ENCODE measurements at regions not wholly inside any gene's neighbourhood (a gene's known extent, or its start where the extent isn't known, plus 50 kb on each side); places are given as distances from the start of the nearest gene placed in this dataset.
A peak's percentile ranks its signal among the peaks of the same experiment; 100 is the strongest.
"Not testable (repeated sequence)": the region's sequence is repeated elsewhere in the genome, so short reads cannot be mapped to it uniquely, and the experiment has no call there.

DNA sequence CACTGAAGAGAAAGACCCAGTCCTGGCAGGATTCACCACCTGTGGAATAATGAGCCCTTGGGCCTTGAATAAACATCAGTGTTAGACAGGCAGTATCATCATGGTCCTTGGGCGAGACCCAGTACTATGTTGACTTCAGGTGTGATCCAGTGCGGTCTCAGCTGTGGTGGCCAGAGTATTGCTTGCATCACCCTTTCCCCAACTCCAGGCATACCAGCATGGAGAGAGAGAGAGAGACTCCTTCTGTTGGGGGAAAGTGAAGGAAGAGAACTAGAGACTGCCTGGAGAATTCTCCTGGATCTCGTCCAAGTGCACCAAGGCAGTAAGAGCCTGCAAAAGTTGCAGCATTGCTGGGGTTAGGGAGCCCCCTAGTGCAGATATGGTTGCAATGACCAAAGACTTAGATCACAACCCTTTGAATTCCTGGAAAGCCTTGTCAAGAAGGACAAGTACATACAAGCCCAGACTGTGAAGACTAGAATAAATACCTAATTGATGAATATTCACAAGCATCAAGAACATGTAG is 61.1 kb upstream of the VAMP7 start:
- peak; percentile 62 to 90 (median 67) for DNase-seq

- peak in 1 of 3 experiments; percentile 40 for DNase-seq
These were observed 61.6 kb upstream of the VAMP7 start for GRCh38 chrX:155819525-155819924.

DNA sequence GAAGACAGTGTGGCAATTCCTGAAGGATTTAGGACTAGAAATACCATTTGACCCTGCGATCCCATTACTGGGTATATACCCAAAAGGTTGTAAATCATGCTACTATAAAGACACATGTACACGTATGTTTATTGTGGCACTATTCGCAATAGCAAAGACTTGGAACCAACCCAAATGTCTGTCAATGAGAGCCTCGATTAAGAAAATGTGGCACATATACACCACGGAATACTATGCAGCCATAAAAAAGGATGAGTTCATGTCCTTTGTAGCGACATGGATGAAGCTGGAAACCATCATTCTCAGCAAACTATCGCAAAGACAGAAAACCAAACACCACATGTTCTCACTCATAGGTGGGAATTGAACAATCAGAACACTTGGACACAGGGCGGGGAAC is 66.8 kb upstream of the VAMP7 start:
- DNase-seq: not testable (repeated sequence)

- no peak for DNase-seq
These were observed 101.3 kb upstream of the VAMP7 start for GRCh38 chrX:155779831-155780230.

DNA sequence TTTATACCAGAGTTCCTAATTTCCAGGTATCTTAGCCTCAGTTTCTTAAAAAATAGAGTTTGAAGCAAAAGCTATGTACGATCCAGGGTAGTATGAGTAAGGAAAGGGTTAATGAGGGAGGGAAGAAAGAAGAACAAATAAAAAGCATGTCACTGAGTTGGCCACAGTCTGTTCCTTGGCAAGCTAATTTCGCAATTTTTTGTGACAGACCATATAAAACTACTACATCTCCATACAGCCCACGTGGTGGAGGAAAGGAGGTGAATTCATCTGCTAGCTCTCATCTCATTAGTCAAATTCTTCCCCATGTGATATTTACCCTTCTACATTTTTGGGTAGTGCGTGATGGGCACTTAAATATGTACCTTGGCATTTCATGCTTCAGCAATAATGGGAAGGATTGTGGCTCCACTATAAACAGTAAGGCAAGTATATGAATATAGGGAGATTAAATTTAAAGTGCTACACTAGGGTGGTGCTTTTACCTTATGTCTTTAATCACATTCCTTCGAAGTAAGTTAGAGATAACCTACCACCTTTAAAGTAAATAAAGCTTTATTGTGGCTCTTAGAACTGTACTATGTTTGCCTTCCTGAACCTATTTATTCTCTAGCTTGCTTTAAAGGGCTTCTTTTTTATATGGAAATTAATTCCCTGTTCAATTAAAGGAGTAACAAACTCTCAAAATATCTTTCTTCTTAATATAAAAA is 102.1 kb upstream of the VAMP7 start:
- DNase-seq: no peak

GRCh38 chrX:155774387-155774786 is 106.8 kb upstream of the VAMP7 start:
- DNase-seq: no peak

- peak in 2 of 3 experiments; percentile 29 to 50 for DNase-seq
These were observed 113.0 kb upstream of the VAMP7 start for GRCh38 chrX:155767876-155768769.

DNA sequence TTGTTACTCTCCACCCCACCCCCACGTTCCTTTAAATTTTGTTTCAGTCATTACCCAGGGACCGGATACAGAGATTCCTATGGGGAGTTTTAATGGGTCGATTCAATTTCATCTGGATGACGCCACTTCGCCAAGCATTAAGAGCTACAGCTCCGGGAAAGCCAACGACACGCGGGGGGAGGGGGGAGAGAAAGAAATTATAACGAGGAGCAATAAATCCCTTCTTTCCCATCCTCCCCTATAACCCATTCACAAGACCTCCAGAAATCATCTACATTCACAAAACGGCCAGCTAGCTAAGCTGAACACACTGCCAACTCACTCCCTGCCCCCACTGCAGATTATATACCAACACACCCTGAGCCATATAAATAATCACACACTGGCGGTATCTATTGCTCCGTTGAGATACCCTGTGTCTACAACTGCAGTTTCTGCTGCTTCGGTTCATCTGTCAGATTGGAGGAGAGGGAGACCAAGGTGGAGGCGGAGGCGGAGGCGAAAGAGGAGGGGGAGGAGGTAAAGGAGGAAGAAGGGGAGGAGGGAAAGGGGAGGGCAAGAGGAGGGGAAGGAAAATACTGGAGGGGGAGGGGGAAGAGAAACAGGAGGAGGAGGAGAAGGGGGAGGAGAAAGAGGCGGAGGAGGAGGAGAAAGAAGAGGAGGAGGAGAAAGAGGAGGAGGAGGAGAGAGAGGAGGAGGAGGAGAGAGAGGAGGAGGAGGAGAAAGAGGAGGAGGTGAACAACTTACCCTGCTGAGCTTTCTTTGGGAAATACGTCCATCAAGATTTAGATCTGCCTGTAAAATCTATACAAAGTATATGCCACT is 113.9 kb upstream of the VAMP7 start:
- DNase-seq: peak; percentile 16 to 72 (median 37)

- DNase-seq: no peak
These were observed 114.8 kb upstream of the VAMP7 start for GRCh38 chrX:155766321-155766720.

GRCh38 chrX:155761185-155761584 is 120.0 kb upstream of the VAMP7 start:
- DNase-seq: no peak

- no peak for DNase-seq
These were observed 123.9 kb upstream of the VAMP7 start for GRCh38 chrX:155757046-155757759.

- DNase-seq: no peak
These were observed 125.3 kb upstream of the VAMP7 start for GRCh38 chrX:155755706-155756337.

- DNase-seq: no peak
These were observed 130.0 kb upstream of the VAMP7 start for GRCh38 chrX:155751131-155751530.

DNA sequence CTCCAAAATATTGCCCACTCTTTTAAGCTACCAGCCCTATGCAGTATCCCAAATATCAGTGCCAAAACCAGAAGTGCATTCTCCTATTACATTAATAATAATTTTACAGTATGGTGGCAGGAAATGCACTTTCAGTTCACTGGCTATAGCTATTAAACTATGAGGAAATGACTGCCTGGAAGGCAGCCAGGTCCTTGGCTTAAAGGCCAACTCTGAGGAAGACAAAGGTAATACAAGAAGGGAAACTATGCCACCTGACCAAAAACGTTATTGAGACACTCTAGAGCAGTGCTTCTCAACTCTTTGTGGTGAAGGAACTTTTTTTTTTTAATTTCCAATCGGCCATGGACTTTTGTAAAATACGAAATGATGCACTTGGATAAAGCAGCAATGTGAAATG is 133.6 kb upstream of the VAMP7 start:
- peak in 1 of 3 experiments; percentile 42 for DNase-seq

- DNase-seq: peak; percentile 53 to 85 (median 62)
These were observed 133.0 kb upstream of the TMLHE start for GRCh38 chrX:155745792-155746191.

DNA sequence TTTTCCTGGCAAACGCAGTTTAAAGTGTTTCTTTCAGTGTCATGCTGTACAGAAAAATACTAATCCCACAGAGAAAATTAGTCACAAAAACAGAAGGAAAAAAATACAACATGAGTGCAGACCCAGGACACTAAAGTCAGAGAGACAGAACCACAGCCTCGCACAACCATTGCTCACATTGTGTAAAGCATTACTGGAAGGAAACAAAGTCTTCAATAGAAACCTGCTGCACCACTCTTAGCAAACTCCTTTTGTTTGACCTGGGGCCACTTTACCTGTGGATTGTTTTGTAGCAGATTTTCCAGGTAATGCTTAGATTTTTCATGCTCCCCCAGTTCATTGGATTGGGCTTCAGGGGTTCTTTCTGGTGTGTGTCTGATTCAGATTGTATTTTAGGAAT is 131.8 kb upstream of the TMLHE start:
- no peak for DNase-seq

DNA sequence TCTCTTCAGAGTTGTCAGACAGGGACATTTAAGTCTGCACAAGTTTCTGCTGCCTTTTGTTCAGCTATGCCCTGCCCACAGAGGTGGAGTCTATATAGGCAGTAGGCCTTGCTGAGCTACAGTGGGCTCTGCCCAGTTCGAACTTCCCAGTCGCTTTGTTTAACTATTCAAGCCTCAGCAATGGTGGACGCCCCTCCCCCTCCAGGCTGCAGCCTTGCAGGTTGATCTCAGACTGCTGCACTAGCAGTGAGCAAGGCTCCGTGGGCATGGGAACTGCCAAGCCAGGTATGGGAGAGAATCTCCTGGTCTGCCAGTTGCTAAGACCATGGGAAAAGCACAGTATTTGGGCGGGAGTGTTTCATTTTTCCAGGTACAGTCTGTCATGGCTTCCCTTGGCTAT is 115.6 kb upstream of the TMLHE start:
- not testable (repeated sequence) for DNase-seq

DNA sequence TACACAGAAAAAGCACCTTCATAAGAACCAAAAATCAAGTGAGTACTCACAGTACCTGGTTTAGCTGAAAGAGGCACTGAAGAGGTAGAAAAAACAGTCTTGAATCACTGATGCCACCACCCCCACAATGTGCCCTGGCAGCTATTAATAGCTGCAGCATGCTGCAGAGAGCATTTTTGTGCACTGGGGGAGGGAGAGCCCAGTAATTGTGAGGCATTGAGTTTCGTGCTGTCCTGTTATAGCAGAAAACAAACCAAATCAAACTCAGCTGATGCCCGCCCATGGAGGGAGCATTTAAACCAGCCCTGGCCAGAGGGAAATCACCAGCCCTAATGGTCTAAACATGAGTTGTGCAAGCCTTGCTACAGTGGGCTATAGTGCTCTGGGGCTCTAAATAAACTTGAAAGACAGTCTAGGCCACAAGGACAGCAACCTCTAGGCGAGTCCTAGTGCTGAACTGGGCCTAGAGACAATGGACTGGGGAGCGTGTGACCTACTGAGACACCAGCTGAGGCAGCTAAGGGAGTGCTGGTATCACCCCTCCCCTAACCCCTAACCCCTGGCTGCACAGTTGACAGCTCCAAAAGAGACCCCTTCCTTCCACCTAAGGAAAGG is 106.3 kb upstream of the TMLHE start:
- no peak for DNase-seq

- no peak for DNase-seq
These were observed 102.4 kb upstream of the TMLHE start for GRCh38 chrX:155715141-155715540.

DNA sequence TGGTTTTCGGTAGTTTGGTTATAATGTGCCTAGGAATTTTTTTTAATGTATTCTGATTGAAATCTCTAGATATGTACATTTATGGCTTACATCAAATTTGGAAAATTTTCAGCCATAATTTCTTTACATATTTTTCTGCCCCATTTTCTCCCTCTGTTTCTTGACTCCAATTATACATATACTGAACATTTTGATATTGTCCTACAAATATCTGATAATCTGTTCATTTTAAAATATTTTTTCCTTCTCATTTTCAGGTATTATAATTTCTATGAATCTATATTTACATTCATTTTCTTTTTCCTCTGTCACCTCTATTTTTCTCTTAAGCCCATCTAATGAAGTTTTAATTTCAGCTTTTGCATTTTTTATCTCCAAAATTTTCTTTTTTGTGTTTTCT is 82.7 kb upstream of the TMLHE start:
- no peak for DNase-seq

- no peak for DNase-seq
These were observed 81.9 kb upstream of the TMLHE start for GRCh38 chrX:155694649-155695048.

Data from NCI-H1417 (cell line).